KOPT-K1 (cell line): ENCODE measurements at regions not wholly inside any gene's neighbourhood (a gene's known extent, or its start where the extent isn't known, plus 50 kb on each side); places are given as distances from the start of the nearest gene placed in this dataset.

Source experiments
- H3K27ac ChIP-seq: fragments of 200-600 bp; sonication (generic); 2 replicates; pipeline ENCODE4 v1.5.1; 2016; ENCODE audit warnings: antibody characterized with exemption, mild to moderate bottlenecking, low read depth, low read length; ENCODE audit not compliant: poor library complexity, severe bottlenecking
- H3K36me3 ChIP-seq: fragments of 200-600 bp; sonication (generic); 2 replicates; pipeline ENCODE4 v1.5.1; 2017; ENCODE audit warnings: antibody characterized with exemption, mild to moderate bottlenecking, low read length, moderate library complexity; ENCODE audit not compliant: insufficient read depth
- H3K9me3 ChIP-seq: fragments of 200-600 bp; sonication (generic); 2 replicates; pipeline ENCODE4 v1.5.1; 2017; ENCODE audit warnings: antibody characterized with exemption, low read length, mild to moderate bottlenecking; ENCODE audit not compliant: insufficient read depth, poor library complexity, severe bottlenecking

GRCh38 chr11:37574361-37574760 lies 976.3 kb upstream of the RAG2 start:
- Histone ChIP-seq H3K36me3 (no peaks in the 10 kb centered on the region), H3K27ac (no peak overlapping the region), H3K9me3 (no peaks in the 10 kb centered on the region)

- no peak overlapping the region for H3K27ac ChIP-seq
- no peaks in the 10 kb centered on the region for H3K9me3 ChIP-seq
- no peaks in the 10 kb centered on the region for H3K36me3 ChIP-seq
Observed at GRCh38 chr11:37572491-37573171, 974.6 kb upstream of the RAG2 start.

- no peaks in the 10 kb centered on the region for H3K9me3 ChIP-seq
- no peaks in the 10 kb centered on the region for H3K36me3 ChIP-seq
- no peak overlapping the region for H3K27ac ChIP-seq
Observed at GRCh38 chr11:37571246-37571645, 973.2 kb upstream of the RAG2 start.

- Histone ChIP-seq H3K9me3 (no peaks in the 10 kb centered on the region), H3K27ac (no peak overlapping the region), H3K36me3 (no peaks in the 10 kb centered on the region)
Observed at GRCh38 chr11:37560991-37561390, 963.0 kb upstream of the RAG2 start.

- no peaks in the 10 kb centered on the region for H3K9me3 ChIP-seq
- H3K27ac ChIP-seq = no peak overlapping the region
- no peaks in the 10 kb centered on the region for H3K36me3 ChIP-seq
Observed at GRCh38 chr11:37560346-37560745, 962.3 kb upstream of the RAG2 start.

- Histone ChIP-seq H3K36me3 (no peaks in the 10 kb centered on the region), H3K27ac (no peak overlapping the region), H3K9me3 (no peaks in the 10 kb centered on the region)
Observed at GRCh38 chr11:37558619-37559210, 960.7 kb upstream of the RAG2 start.

GRCh38 chr11:37557990-37558389 lies 960.0 kb upstream of the RAG2 start:
- Histone ChIP-seq H3K9me3 (no peaks in the 10 kb centered on the region), H3K36me3 (no peaks in the 10 kb centered on the region)

GRCh38 chr11:37552284-37552683 lies 954.2 kb upstream of the RAG2 start:
- Histone ChIP-seq H3K27ac (no peak overlapping the region), H3K9me3 (no peaks in the 10 kb centered on the region), H3K36me3 (no peaks in the 10 kb centered on the region)

More at GRCh38 chr11:37557990-37558389, 960.0 kb upstream of the RAG2 start:
- H3K27ac ChIP-seq = no peak overlapping the region

GRCh38 chr11:37544491-37544890 lies 946.5 kb upstream of the RAG2 start:
- peaks cover 3% of the 10 kb centered on the region for H3K9me3 ChIP-seq
- H3K36me3 ChIP-seq = no peaks in the 10 kb centered on the region
- no peak overlapping the region for H3K27ac ChIP-seq

GRCh38 chr11:37533830-37534229 lies 935.8 kb upstream of the RAG2 start:
- Histone ChIP-seq H3K36me3 (no peaks in the 10 kb centered on the region), H3K9me3 (peaks cover 7% of the 10 kb centered on the region), H3K27ac (no peak overlapping the region)

- no peak overlapping the region for H3K27ac ChIP-seq
- H3K36me3 ChIP-seq = no peaks in the 10 kb centered on the region
- peaks cover 11% of the 10 kb centered on the region for H3K9me3 ChIP-seq
Observed at GRCh38 chr11:37533087-37533486, 935.1 kb upstream of the RAG2 start.

GRCh38 chr11:37532271-37532670 lies 934.2 kb upstream of the RAG2 start:
- H3K9me3 ChIP-seq = peaks cover 11% of the 10 kb centered on the region
- H3K36me3 ChIP-seq = no peaks in the 10 kb centered on the region
- H3K27ac ChIP-seq = no peak overlapping the region

- Histone ChIP-seq H3K9me3 (peaks cover 11% of the 10 kb centered on the region), H3K36me3 (no peaks in the 10 kb centered on the region), H3K27ac (no peak overlapping the region)
Observed at GRCh38 chr11:37527545-37527944, 929.5 kb upstream of the RAG2 start.

GRCh38 chr11:37525336-37525735 lies 927.3 kb upstream of the RAG2 start:
- Histone ChIP-seq H3K27ac (no peak overlapping the region), H3K36me3 (no peaks in the 10 kb centered on the region), H3K9me3 (peaks cover 11% of the 10 kb centered on the region)

GRCh38 chr11:37519781-37520180 lies 921.7 kb upstream of the RAG2 start:
- H3K27ac ChIP-seq = no peak overlapping the region
- H3K9me3 ChIP-seq = no peaks in the 10 kb centered on the region
- no peaks in the 10 kb centered on the region for H3K36me3 ChIP-seq

- H3K27ac ChIP-seq = no peak overlapping the region
- no peaks in the 10 kb centered on the region for H3K36me3 ChIP-seq
- H3K9me3 ChIP-seq = no peaks in the 10 kb centered on the region
Observed at GRCh38 chr11:37512156-37512780, 914.2 kb upstream of the RAG2 start.
